ENCODE measurements at regions not wholly inside any gene's neighbourhood (a gene's known extent, or its start where the extent isn't known, plus 50 kb on each side); places are given as distances from the start of the nearest gene placed in this dataset.

- H3K4me3 ChIP-seq: no peak overlapping the region
- H3K36me3 ChIP-seq: no peaks in the 10 kb centered on the region
- ATAC-seq: no peak
- H3K27me3 ChIP-seq: no peaks in the 10 kb centered on the region
- intact Hi-C loops (cut with DNase I; ENCODE audit: low total_unique reads) (no loop called here), in situ Hi-C loops (cut with MboI; ENCODE audit: low sequenced_read_pairs in 4 of 4) (no loop called here)
- no peak overlapping the region for H3K27ac ChIP-seq
- no peak for TF ChIP-seq CTCF (IDR thresholded peaks at IDR 0.05 in 4 of 5, conservative IDR thresholded peaks at IDR 0.05 in 1 of 5)
- no peak for TF ChIP-seq POLR2A (IDR thresholded peaks at IDR 0.05)
- no peaks in the 10 kb centered on the region for H3K9me3 ChIP-seq
- H3K4me1 ChIP-seq: no peaks in the 10 kb centered on the region
- DNase-seq: no peak
Measured at GRCh38 chr4:136581119-136581518, 951.2 kb downstream of the PCDH18 start.

- DNase-seq (no peak), ATAC-seq (no peak)
- Histone ChIP-seq H3K9me3 (no peaks in the 10 kb centered on the region), H3K27ac (no peak overlapping the region), H3K4me3 (no peak overlapping the region), H3K36me3 (no peaks in the 10 kb centered on the region), H3K27me3 (no peaks in the 10 kb centered on the region), H3K4me1 (no peaks in the 10 kb centered on the region)
- in situ Hi-C loops (cut with MboI; ENCODE audit: low sequenced_read_pairs in 4 of 4) (no loop called here), intact Hi-C loops (cut with DNase I; ENCODE audit: low total_unique reads) (no loop called here)
- TF ChIP-seq POLR2A (IDR thresholded peaks at IDR 0.05): no peak
- no peak for TF ChIP-seq CTCF (IDR thresholded peaks at IDR 0.05 in 4 of 5, conservative IDR thresholded peaks at IDR 0.05 in 1 of 5)
Measured at GRCh38 chr4:136575146-136575545, 957.1 kb downstream of the PCDH18 start.

GRCh38 chr4:136573460-136573859 lies 958.8 kb downstream of the PCDH18 start:
- Histone ChIP-seq H3K27ac (no peak overlapping the region), H3K4me3 (no peak overlapping the region), H3K4me1 (no peaks in the 10 kb centered on the region), H3K27me3 (no peaks in the 10 kb centered on the region), H3K9me3 (no peaks in the 10 kb centered on the region), H3K36me3 (no peaks in the 10 kb centered on the region)
- DNase-seq (no peak), ATAC-seq (no peak)
- TF ChIP-seq CTCF (IDR thresholded peaks at IDR 0.05 in 4 of 5, conservative IDR thresholded peaks at IDR 0.05 in 1 of 5) (no peak), POLR2A (IDR thresholded peaks at IDR 0.05) (no peak)
- intact Hi-C loops (cut with DNase I; ENCODE audit: low total_unique reads): no loop called here
- in situ Hi-C loops (cut with MboI; ENCODE audit: low sequenced_read_pairs in 4 of 4): no loop called here

GRCh38 chr4:136571315-136571714 lies 961.0 kb downstream of the PCDH18 start:
- DNase-seq (no peak), ATAC-seq (no peak)
- Histone ChIP-seq H3K36me3 (no peaks in the 10 kb centered on the region), H3K27ac (no peak overlapping the region), H3K9me3 (no peaks in the 10 kb centered on the region), H3K27me3 (no peaks in the 10 kb centered on the region), H3K4me3 (no peak overlapping the region), H3K4me1 (no peaks in the 10 kb centered on the region)
- intact Hi-C loops (cut with DNase I; ENCODE audit: low total_unique reads): no loop called here
- in situ Hi-C loops (cut with MboI; ENCODE audit: low sequenced_read_pairs in 4 of 4): no loop called here
- TF ChIP-seq POLR2A (IDR thresholded peaks at IDR 0.05) (no peak), CTCF (IDR thresholded peaks at IDR 0.05 in 4 of 5, conservative IDR thresholded peaks at IDR 0.05 in 1 of 5) (no peak)

GRCh38 chr4:136562834-136563233 lies 969.5 kb downstream of the PCDH18 start:
- ATAC-seq (no peak), DNase-seq (no peak)
- H3K36me3 ChIP-seq: no peaks in the 10 kb centered on the region
- no peaks in the 10 kb centered on the region for H3K9me3 ChIP-seq
- H3K27me3 ChIP-seq: no peaks in the 10 kb centered on the region
- H3K27ac ChIP-seq: no peak overlapping the region
- no peak overlapping the region for H3K4me3 ChIP-seq
- H3K4me1 ChIP-seq: peaks cover 0 to 19% of the 10 kb centered on the region in 2 donors
- intact Hi-C loops (cut with DNase I; ENCODE audit: low total_unique reads): no loop called here
- TF ChIP-seq CTCF (IDR thresholded peaks at IDR 0.05 in 4 of 5, conservative IDR thresholded peaks at IDR 0.05 in 1 of 5): no peak
- TF ChIP-seq POLR2A (IDR thresholded peaks at IDR 0.05): no peak
- in situ Hi-C loops (cut with MboI; ENCODE audit: low sequenced_read_pairs in 4 of 4): no loop called here
